Trophoblast cell (in vitro differentiated cells and primary cell): ENCODE measurements at regions not wholly inside any gene's neighbourhood (a gene's known extent, or its start where the extent isn't known, plus 50 kb on each side); places are given as distances from the start of the nearest gene placed in this dataset.
A peak's percentile ranks its signal among the peaks of the same experiment; 100 is the strongest.

Source experiments
- DNase-seq, 2 donors: peaks; one replicate each; pipeline ENCODE4 v3.0.0-alpha.2; 2016
- H2AFZ ChIP-seq: 2 replicates; pipeline ENCODE4 v1.6.1; 2013; ENCODE audit warnings: low read length, moderate library complexity, mild to moderate bottlenecking; ENCODE audit not compliant: insufficient read depth, poor library complexity
- H2AK5ac ChIP-seq: 2 replicates; pipeline ENCODE4 v1.6.1; 2013; ENCODE audit warnings: mild to moderate bottlenecking, low read length
- H2BK120ac ChIP-seq: 2 replicates; pipeline ENCODE4 v1.6.1; 2013; ENCODE audit warnings: low read length, mild to moderate bottlenecking, moderate library complexity; ENCODE audit not compliant: insufficient read depth, poor library complexity
- H2BK12ac ChIP-seq: 2 replicates; pipeline ENCODE4 v1.6.1; 2013; ENCODE audit warnings: mild to moderate bottlenecking, low read length, moderate library complexity
- H2BK5ac ChIP-seq: 2 replicates; pipeline ENCODE4 v1.6.1; 2013; ENCODE audit warnings: low read length, low read depth, moderate library complexity, mild to moderate bottlenecking; ENCODE audit not compliant: poor library complexity
- H3K14ac ChIP-seq: 2 replicates; pipeline ENCODE4 v1.6.1; 2013; ENCODE audit warnings: mild to moderate bottlenecking, low read length
- H3K18ac ChIP-seq: 2 replicates; pipeline ENCODE4 v1.6.1; 2013; ENCODE audit warnings: mild to moderate bottlenecking, low read length
- H3K23ac ChIP-seq: 2 replicates; pipeline ENCODE4 v1.6.1; 2013; ENCODE audit warnings: low read length
- H3K27ac ChIP-seq: 2 replicates; pipeline ENCODE4 v1.5.1; 2013; ENCODE audit warnings: low read depth, mild to moderate bottlenecking, inconsistent platforms, low read length, moderate library complexity
- H3K27me3 ChIP-seq: 2 replicates; pipeline ENCODE4 v1.6.1; 2013; ENCODE audit warnings: inconsistent platforms, mild to moderate bottlenecking, low read length, moderate library complexity; ENCODE audit not compliant: insufficient read depth
- H3K36me3 ChIP-seq, 2 experiments: 1 replicate in 1 of 2; 2 replicates in 1 of 2; pipeline ENCODE4 v1.6.1; 2013; ENCODE audit warnings: low read length in 2 of 2, mild to moderate bottlenecking in 2 of 2, moderate library complexity in 1 of 2; ENCODE audit not compliant: insufficient read depth in 2 of 2, control insufficient read depth in 1 of 2
- H3K4ac ChIP-seq: 2 replicates; pipeline ENCODE4 v1.6.1; 2013; ENCODE audit warnings: low read depth, mild to moderate bottlenecking, low read length, moderate library complexity
- H3K4me1 ChIP-seq, 2 experiments: 1 replicate in 1 of 2; 2 replicates in 1 of 2; pipeline ENCODE4 v1.6.1; 2013; ENCODE audit warnings: low read length in 2 of 2, mild to moderate bottlenecking in 2 of 2, moderate library complexity in 1 of 2; ENCODE audit not compliant: insufficient read depth in 2 of 2, control insufficient read depth in 1 of 2
- H3K4me2 ChIP-seq: 2 replicates; pipeline ENCODE4 v1.6.1; 2013; ENCODE audit warnings: inconsistent platforms, mild to moderate bottlenecking, low read length, moderate library complexity
- H3K4me3 ChIP-seq: 2 replicates; pipeline ENCODE4 v1.5.1; 2013; ENCODE audit warnings: mild to moderate bottlenecking, low read depth, low read length, inconsistent platforms
- H3K79me1 ChIP-seq: one replicate; pipeline ENCODE4 v1.6.1; 2013; ENCODE audit warnings: low read length
- H3K79me2 ChIP-seq: 2 replicates; pipeline ENCODE4 v1.6.1; 2013; ENCODE audit warnings: low read length, mild to moderate bottlenecking; ENCODE audit not compliant: control insufficient read depth, insufficient read depth, poor library complexity
- H3K9ac ChIP-seq: 2 replicates; pipeline ENCODE4 v1.6.1; 2013; ENCODE audit warnings: mild to moderate bottlenecking, low read length
- H3K9me3 ChIP-seq: 2 replicates; pipeline ENCODE4 v1.6.1; 2013; ENCODE audit warnings: low read depth, mild to moderate bottlenecking, control low read depth, inconsistent platforms, low read length; ENCODE audit not compliant: insufficient read depth
- H4K12ac ChIP-seq: 2 replicates; pipeline ENCODE4 v1.6.1; 2013; ENCODE audit warnings: low read depth, mild to moderate bottlenecking, low read length, moderate library complexity
- H4K8ac ChIP-seq: 2 replicates; pipeline ENCODE4 v1.6.1; 2013; ENCODE audit warnings: low read depth, mild to moderate bottlenecking, low read length, moderate library complexity
- H4K91ac ChIP-seq: one replicate; pipeline ENCODE4 v1.6.1; 2013; ENCODE audit warnings: low read depth, mild to moderate bottlenecking, low read length, moderate library complexity
- WGBS: extraction: QIAGEN DNeasy Blood & Tissue Kit; methylation state at CpG from one replicate; pipeline ENCODE4 v1.1.7; 2013; ENCODE audit warnings: missing lambda C conversion rate; ENCODE audit not compliant: insufficient read length, insufficient coverage; ENCODE audit errors: extremely low coverage; 5-methylcytosine and 5-hydroxymethylcytosine counted together

- H3K27ac ChIP-seq, result no peak overlapping the region
- H3K9ac ChIP-seq, result no peak overlapping the region
- no peaks in the 10 kb centered on the region for H3K79me1 ChIP-seq
- no peaks in the 10 kb centered on the region for H3K4me1 ChIP-seq
- no peak overlapping the region for H2AFZ ChIP-seq
- H2BK5ac ChIP-seq, result no peak overlapping the region
- no peak overlapping the region for H2BK120ac ChIP-seq
- no peak overlapping the region for H2BK12ac ChIP-seq
- H3K79me2 ChIP-seq, result no peaks in the 10 kb centered on the region
- H3K4me2 ChIP-seq, result no peak overlapping the region
- H3K9me3 ChIP-seq, result no peaks in the 10 kb centered on the region
- H3K4me3 ChIP-seq, result no peak overlapping the region
- no peak overlapping the region for H2AK5ac ChIP-seq
- no peaks in the 10 kb centered on the region for H3K36me3 ChIP-seq
- H3K18ac ChIP-seq, result no peak overlapping the region
- no peaks in the 10 kb centered on the region for H3K27me3 ChIP-seq
- no peak overlapping the region for H4K12ac ChIP-seq
- no peak overlapping the region for H3K4ac ChIP-seq
- no peak overlapping the region for H4K91ac ChIP-seq
- no CpG with 5 or more reads among the region's 3 CpGs for WGBS
- no peak overlapping the region for H3K23ac ChIP-seq
- H4K8ac ChIP-seq, result no peak overlapping the region
- H3K14ac ChIP-seq, result no peak overlapping the region
- peak; percentile 40 to 68 for DNase-seq
Observed at GRCh38 chr3:156010829-156011228, 109.5 kb upstream of the KCNAB1 start.

GRCh38 chr3:156014489-156014888, 105.9 kb upstream of the KCNAB1 start:
- no peak overlapping the region for H4K12ac ChIP-seq
- H3K18ac ChIP-seq, result no peak overlapping the region
- no peak for DNase-seq
- H3K79me1 ChIP-seq, result no peaks in the 10 kb centered on the region
- H3K9ac ChIP-seq, result no peak overlapping the region
- no peak overlapping the region for H2BK120ac ChIP-seq
- no peak overlapping the region for H3K4me3 ChIP-seq
- no peaks in the 10 kb centered on the region for H3K4me1 ChIP-seq
- H3K23ac ChIP-seq, result no peak overlapping the region
- no peak overlapping the region for H2BK5ac ChIP-seq
- H3K36me3 ChIP-seq, result no peaks in the 10 kb centered on the region
- no peak overlapping the region for H3K14ac ChIP-seq
- no peak overlapping the region for H3K27ac ChIP-seq
- no CpG with 5 or more reads among the region's 4 CpGs for WGBS
- H2AK5ac ChIP-seq, result no peak overlapping the region
- H2BK12ac ChIP-seq, result no peak overlapping the region
- no peaks in the 10 kb centered on the region for H3K27me3 ChIP-seq
- H3K9me3 ChIP-seq, result no peaks in the 10 kb centered on the region
- no peak overlapping the region for H2AFZ ChIP-seq
- H3K4me2 ChIP-seq, result no peak overlapping the region
- no peak overlapping the region for H4K8ac ChIP-seq
- H4K91ac ChIP-seq, result no peak overlapping the region
- H3K4ac ChIP-seq, result no peak overlapping the region
- no peaks in the 10 kb centered on the region for H3K79me2 ChIP-seq

- no peak overlapping the region for H4K12ac ChIP-seq
- no peaks in the 10 kb centered on the region for H3K27me3 ChIP-seq
- H3K9ac ChIP-seq, result no peak overlapping the region
- H3K79me2 ChIP-seq, result no peaks in the 10 kb centered on the region
- H2BK12ac ChIP-seq, result no peak overlapping the region
- H2AFZ ChIP-seq, result no peak overlapping the region
- WGBS, result no CpG with 5 or more reads among the region's 4 CpGs
- H4K8ac ChIP-seq, result no peak overlapping the region
- no peak overlapping the region for H2AK5ac ChIP-seq
- no peak overlapping the region for H3K4me2 ChIP-seq
- no peak for DNase-seq
- H3K4ac ChIP-seq, result no peak overlapping the region
- H3K79me1 ChIP-seq, result no peaks in the 10 kb centered on the region
- no peak overlapping the region for H4K91ac ChIP-seq
- no peak overlapping the region for H2BK5ac ChIP-seq
- no peak overlapping the region for H3K27ac ChIP-seq
- no peaks in the 10 kb centered on the region for H3K36me3 ChIP-seq
- H3K14ac ChIP-seq, result no peak overlapping the region
- no peak overlapping the region for H2BK120ac ChIP-seq
- no peak overlapping the region for H3K4me3 ChIP-seq
- H3K4me1 ChIP-seq, result no peaks in the 10 kb centered on the region
- no peak overlapping the region for H3K18ac ChIP-seq
- no peaks in the 10 kb centered on the region for H3K9me3 ChIP-seq
- H3K23ac ChIP-seq, result no peak overlapping the region
Observed at GRCh38 chr3:156016902-156017301, 103.5 kb upstream of the KCNAB1 start.

- H3K9me3 ChIP-seq, result no peaks in the 10 kb centered on the region
- DNase-seq, result no peak
- H3K79me1 ChIP-seq, result no peaks in the 10 kb centered on the region
- no peak overlapping the region for H4K8ac ChIP-seq
- H3K4me2 ChIP-seq, result no peak overlapping the region
- H3K27ac ChIP-seq, result no peak overlapping the region
- no peak overlapping the region for H2BK120ac ChIP-seq
- H4K91ac ChIP-seq, result no peak overlapping the region
- no peaks in the 10 kb centered on the region for H3K27me3 ChIP-seq
- H3K9ac ChIP-seq, result no peak overlapping the region
- no peak overlapping the region for H3K18ac ChIP-seq
- no peak overlapping the region for H2AFZ ChIP-seq
- no peak overlapping the region for H2BK12ac ChIP-seq
- H2AK5ac ChIP-seq, result no peak overlapping the region
- no peak overlapping the region for H3K23ac ChIP-seq
- no peak overlapping the region for H3K4ac ChIP-seq
- H3K4me1 ChIP-seq, result no peaks in the 10 kb centered on the region
- H3K79me2 ChIP-seq, result no peaks in the 10 kb centered on the region
- H4K12ac ChIP-seq, result no peak overlapping the region
- H2BK5ac ChIP-seq, result no peak overlapping the region
- no peak overlapping the region for H3K4me3 ChIP-seq
- H3K14ac ChIP-seq, result no peak overlapping the region
- H3K36me3 ChIP-seq, result no peaks in the 10 kb centered on the region
Observed at GRCh38 chr3:156017352-156018030, 102.9 kb upstream of the KCNAB1 start.
